ENCODE measurements at regions not wholly inside any gene's neighbourhood (a gene's known extent, or its start where the extent isn't known, plus 50 kb on each side); places are given as distances from the start of the nearest gene placed in this dataset.
A peak's percentile ranks its signal among the peaks of the same experiment; 100 is the strongest.

DNA sequence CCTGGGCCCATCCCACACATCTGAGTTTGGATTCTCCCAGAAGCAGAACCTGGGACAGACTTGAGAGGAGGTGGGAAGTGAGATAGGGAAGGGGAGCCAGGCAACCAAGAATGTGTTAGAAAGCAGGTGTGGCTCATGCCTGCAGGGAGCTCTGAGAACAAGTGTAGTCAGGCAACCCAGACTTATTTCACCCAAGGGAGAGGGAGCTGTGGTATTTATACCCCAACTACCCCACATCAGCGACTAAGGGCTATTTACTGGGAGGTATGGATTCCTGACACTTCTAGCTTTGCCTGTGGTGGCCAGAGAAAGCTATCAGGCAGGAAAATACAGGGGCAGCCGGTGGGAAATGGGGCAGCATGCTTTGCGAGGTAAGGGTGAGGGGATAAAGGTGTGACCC, 125.8 kb upstream of the MSX1 start:
- Mint-ChIP-seq H3K4me3 (no peak overlapping the region), H3K9me3 (peaks cover 2% of the 10 kb centered on the region), H3K27ac (no peak overlapping the region), H3K4me1 (no peaks in the 10 kb centered on the region), H3K36me3 (no peaks in the 10 kb centered on the region)
- DNase-seq (ENCODE audit: low spot score in 2 of 2) = no peak
- ATAC-seq = no peak

DNA sequence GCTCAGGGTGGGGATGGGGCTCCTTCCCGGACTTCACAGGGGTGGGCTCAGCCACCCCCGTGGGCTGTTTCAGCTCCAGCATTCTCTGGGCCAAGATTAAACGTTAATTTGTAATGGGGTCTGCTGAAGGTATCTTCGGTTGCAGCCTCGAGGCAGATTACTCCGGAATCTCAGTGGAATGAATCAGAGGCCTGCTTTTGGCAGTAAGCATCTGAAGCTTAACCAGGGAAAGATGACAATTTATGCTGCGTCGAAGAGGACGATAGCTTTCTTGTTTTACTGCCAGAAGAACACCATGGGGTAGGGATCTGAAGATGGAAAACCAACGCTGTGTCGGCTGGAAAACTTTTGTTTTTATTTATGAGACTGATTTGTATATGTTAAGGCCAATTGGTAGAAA, 129.2 kb upstream of the MSX1 start:
- no peak for ATAC-seq
- Mint-ChIP-seq H3K27ac (no peak overlapping the region), H3K36me3 (no peaks in the 10 kb centered on the region), H3K4me1 (no peaks in the 10 kb centered on the region), H3K9me3 (peaks cover 8% of the 10 kb centered on the region), H3K4me3 (no peak overlapping the region)
- DNase-seq (ENCODE audit: low spot score in 2 of 2) = no peak

GRCh38 chr4:4729206-4729605, 130.3 kb upstream of the MSX1 start:
- Mint-ChIP-seq H3K4me3 (no peak overlapping the region), H3K4me1 (no peaks in the 10 kb centered on the region), H3K36me3 (no peaks in the 10 kb centered on the region), H3K27ac (no peak overlapping the region), H3K9me3 (peaks cover 9% of the 10 kb centered on the region)
- DNase-seq (ENCODE audit: low spot score in 2 of 2) = no peak
- ATAC-seq = no peak

GRCh38 chr4:4727536-4727935, 131.9 kb upstream of the MSX1 start:
- no peaks in the 10 kb centered on the region for H3K36me3 Mint-ChIP-seq

GRCh38 chr4:4726051-4726450, 133.4 kb upstream of the MSX1 start:
- ATAC-seq (no peak), DNase-seq (ENCODE audit: low spot score in 2 of 2) (no peak)
- Mint-ChIP-seq H3K27ac (no peak overlapping the region), H3K4me3 (no peak overlapping the region), H3K4me1 (no peaks in the 10 kb centered on the region), H3K9me3 (peaks cover 9% of the 10 kb centered on the region), H3K36me3 (no peaks in the 10 kb centered on the region)

More at GRCh38 chr4:4727536-4727935, 131.9 kb upstream of the MSX1 start:
- no peak overlapping the region for H3K27ac Mint-ChIP-seq
- ATAC-seq (no peak), DNase-seq (ENCODE audit: low spot score in 2 of 2) (no peak)
- H3K4me1 Mint-ChIP-seq = no peaks in the 10 kb centered on the region
- H3K9me3 Mint-ChIP-seq = peaks cover 9% of the 10 kb centered on the region
- no peak overlapping the region for H3K4me3 Mint-ChIP-seq

- no peak overlapping the region for H3K4me3 Mint-ChIP-seq
- DNase-seq (ENCODE audit: low spot score in 2 of 2) (no peak), ATAC-seq (no peak)
- H3K36me3 Mint-ChIP-seq = no peaks in the 10 kb centered on the region
- no peak overlapping the region for H3K27ac Mint-ChIP-seq
- peaks cover 7% of the 10 kb centered on the region for H3K9me3 Mint-ChIP-seq
- H3K4me1 Mint-ChIP-seq = no peaks in the 10 kb centered on the region
These were observed 135.1 kb upstream of the MSX1 start for GRCh38 chr4:4724321-4724720.

GRCh38 chr4:4721636-4722035, 137.8 kb upstream of the MSX1 start:
- no peak overlapping the region for H3K4me3 Mint-ChIP-seq
- no peaks in the 10 kb centered on the region for H3K36me3 Mint-ChIP-seq
- peaks cover 6% of the 10 kb centered on the region for H3K9me3 Mint-ChIP-seq
- ATAC-seq (no peak), DNase-seq (ENCODE audit: low spot score in 2 of 2) (no peak)
- H3K27ac Mint-ChIP-seq = no peak overlapping the region
- no peaks in the 10 kb centered on the region for H3K4me1 Mint-ChIP-seq

DNA sequence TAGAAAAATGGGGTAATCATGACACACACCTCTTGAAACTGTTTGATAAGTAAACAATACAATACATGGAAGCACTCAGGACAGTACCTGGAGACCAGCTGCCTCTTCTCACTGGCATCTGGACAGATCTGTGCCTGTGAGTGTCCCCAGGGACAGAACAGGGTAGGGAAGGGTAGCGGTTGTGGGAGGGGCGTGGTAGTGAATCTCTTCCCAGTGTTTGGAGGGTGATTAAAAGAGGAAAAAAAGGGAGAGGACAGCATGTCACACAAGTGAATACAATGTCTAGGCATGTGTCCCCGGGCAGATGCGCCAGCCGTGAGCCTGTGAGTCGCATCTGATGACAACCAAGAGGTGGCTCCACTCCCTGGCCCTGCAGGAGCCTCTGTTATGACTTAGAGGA, 138.8 kb upstream of the MSX1 start:
- ATAC-seq (no peak), DNase-seq (ENCODE audit: low spot score in 2 of 2) (no peak)
- peak overlapping the region; percentile 12 for H3K27ac Mint-ChIP-seq
- no peak overlapping the region for H3K4me3 Mint-ChIP-seq
- H3K9me3 Mint-ChIP-seq = peaks cover 4% of the 10 kb centered on the region
- no peaks in the 10 kb centered on the region for H3K4me1 Mint-ChIP-seq
- no peaks in the 10 kb centered on the region for H3K36me3 Mint-ChIP-seq

DNA sequence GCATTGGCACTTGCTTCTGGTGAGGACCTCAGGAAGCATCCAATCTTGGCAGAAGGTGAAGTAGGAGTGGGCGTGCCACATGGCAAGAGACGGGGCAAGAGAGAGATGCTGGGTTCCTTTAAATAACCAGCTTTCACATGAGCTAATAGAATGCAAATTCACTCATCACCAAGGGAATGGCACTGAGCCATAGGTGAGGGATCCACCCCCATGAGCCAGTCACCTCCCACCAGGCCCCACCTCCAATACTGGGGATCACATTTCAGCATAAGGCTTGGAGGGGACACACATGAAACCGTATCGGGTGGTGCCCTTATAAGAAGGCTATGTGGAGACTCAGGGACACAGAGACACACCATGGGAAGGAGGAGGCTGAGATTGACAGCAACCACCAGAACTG, 140.0 kb upstream of the MSX1 start:
- H3K4me1 Mint-ChIP-seq = no peaks in the 10 kb centered on the region
- no peaks in the 10 kb centered on the region for H3K9me3 Mint-ChIP-seq
- no peak overlapping the region for H3K4me3 Mint-ChIP-seq
- H3K27ac Mint-ChIP-seq = no peak overlapping the region
- no peaks in the 10 kb centered on the region for H3K36me3 Mint-ChIP-seq
- ATAC-seq = no peak
- no peak for DNase-seq (ENCODE audit: low spot score in 2 of 2)

- H3K36me3 Mint-ChIP-seq = no peaks in the 10 kb centered on the region
- no peak overlapping the region for H3K27ac Mint-ChIP-seq
- H3K9me3 Mint-ChIP-seq = no peaks in the 10 kb centered on the region
- H3K4me3 Mint-ChIP-seq = no peak overlapping the region
- no peaks in the 10 kb centered on the region for H3K4me1 Mint-ChIP-seq
- ATAC-seq = no peak
- no peak for DNase-seq (ENCODE audit: low spot score in 2 of 2)
These were observed 141.8 kb upstream of the MSX1 start for GRCh38 chr4:4717692-4718091.

DNA sequence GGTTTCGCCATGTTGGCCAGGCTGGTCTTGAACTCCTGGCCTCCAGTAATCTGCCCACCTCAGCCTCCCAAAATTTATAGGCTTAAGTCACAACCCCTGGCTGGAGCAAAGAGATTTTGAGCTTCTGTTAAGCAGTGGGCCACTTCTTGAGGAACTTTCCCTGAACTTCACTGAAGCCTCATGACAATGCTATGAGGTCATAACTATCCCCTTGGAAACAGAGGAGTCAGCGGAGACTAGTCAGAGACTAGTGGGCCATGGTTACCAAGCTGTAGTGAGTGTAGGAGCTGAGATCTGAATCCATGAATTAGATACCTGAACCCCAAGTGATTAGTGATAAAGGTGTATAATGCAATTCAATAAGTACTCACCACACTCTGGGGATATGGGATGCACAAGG, 145.1 kb upstream of the MSX1 start:
- H3K4me3 Mint-ChIP-seq = no peak overlapping the region
- H3K9me3 Mint-ChIP-seq = no peaks in the 10 kb centered on the region
- H3K36me3 Mint-ChIP-seq = no peaks in the 10 kb centered on the region
- no peak overlapping the region for H3K27ac Mint-ChIP-seq
- no peak for DNase-seq (ENCODE audit: low spot score in 2 of 2)
- no peaks in the 10 kb centered on the region for H3K4me1 Mint-ChIP-seq
- ATAC-seq = no peak

DNA sequence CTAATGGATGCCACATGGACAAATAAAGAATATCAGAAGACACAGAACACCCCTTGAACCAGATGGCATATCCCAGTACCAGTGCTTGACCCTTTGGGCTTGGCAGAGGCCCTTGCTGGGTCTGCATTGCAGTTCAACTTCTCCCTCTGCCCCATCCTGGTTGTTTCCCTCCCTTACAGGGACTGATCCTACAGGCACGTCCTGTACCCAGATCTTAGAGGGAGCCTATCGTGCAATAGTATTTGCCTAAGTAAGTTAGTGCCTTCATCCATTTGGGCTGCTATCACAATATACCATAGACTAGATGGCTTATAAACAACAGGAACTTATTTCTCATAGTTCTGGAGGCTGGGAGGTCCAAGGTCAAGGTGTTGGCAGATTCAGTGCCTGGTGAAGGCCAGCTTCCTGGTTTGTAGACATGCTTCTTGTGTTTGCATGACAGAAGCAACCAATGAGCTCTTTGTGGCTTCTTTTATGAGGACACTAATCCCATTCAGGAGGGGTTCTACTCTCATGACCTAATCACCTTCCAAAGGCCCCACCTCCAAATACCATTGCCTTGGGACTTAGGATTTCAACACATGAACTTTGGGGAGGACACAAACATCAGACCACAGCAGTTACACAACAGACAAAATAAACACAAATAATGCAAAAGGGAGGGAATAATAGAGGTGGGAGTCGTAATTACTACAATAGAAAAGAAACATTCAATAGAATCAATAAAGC, 146.5 kb upstream of the MSX1 start:
- H3K36me3 Mint-ChIP-seq = no peaks in the 10 kb centered on the region
- no peaks in the 10 kb centered on the region for H3K9me3 Mint-ChIP-seq
- H3K27ac Mint-ChIP-seq = no peak overlapping the region
- no peaks in the 10 kb centered on the region for H3K4me1 Mint-ChIP-seq
- H3K4me3 Mint-ChIP-seq = no peak overlapping the region
- ATAC-seq = no peak
- DNase-seq (ENCODE audit: low spot score in 2 of 2) = no peak

GRCh38 chr4:4711902-4712301, 147.6 kb upstream of the MSX1 start:
- no peak for DNase-seq (ENCODE audit: low spot score in 2 of 2)
- Mint-ChIP-seq H3K4me3 (no peak overlapping the region), H3K9me3 (no peaks in the 10 kb centered on the region), H3K36me3 (no peaks in the 10 kb centered on the region), H3K4me1 (no peaks in the 10 kb centered on the region), H3K27ac (no peak overlapping the region)
- ATAC-seq = no peak

DNA sequence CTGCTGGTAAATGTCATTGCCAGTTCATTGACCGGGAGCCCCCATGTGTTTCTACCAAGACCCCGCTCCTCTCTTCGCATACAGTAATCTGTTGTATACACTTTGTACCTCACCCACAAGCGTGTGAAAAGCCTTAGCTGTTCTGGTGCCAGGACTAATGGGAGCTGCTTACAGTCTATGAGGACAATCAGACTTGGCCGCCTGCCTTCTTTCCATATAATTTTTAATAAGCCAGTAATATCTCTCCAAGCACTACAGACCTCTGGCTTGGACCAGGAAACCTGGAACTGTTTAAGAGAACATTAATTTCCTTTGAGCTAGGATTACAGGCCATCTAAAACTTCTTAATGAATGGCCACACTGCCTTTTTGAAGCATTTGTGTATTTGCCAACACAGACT, 149.7 kb upstream of the MSX1 start:
- DNase-seq (ENCODE audit: low spot score in 2 of 2) (no peak), ATAC-seq (no peak)
- H3K9me3 Mint-ChIP-seq = no peaks in the 10 kb centered on the region
- no peaks in the 10 kb centered on the region for H3K36me3 Mint-ChIP-seq
- no peaks in the 10 kb centered on the region for H3K4me1 Mint-ChIP-seq
- H3K27ac Mint-ChIP-seq = no peak overlapping the region
- H3K4me3 Mint-ChIP-seq = no peak overlapping the region

DNA sequence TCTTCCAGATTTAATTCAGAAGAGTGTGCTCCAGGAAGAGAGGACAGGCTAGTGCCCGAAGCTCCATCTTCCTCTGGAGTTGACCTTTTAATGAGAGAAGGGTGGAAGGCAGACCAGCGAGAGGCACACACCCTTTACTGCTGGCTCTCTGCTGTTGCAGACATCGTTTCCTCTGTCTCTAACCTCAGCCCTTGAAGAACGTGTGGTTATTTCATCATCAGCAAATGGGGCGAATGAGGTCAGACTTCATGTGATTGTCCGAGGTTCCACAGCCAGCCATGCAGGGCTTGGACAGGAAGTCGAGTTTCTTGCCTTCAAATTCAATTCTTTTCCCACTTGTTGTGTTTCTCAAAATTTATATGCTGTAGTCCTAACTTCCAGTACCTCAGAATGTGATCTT, 155.2 kb upstream of the MSX1 start:
- ATAC-seq (no peak), DNase-seq (ENCODE audit: low spot score in 2 of 2) (no peak)
- H3K27ac Mint-ChIP-seq = no peak overlapping the region
- H3K4me1 Mint-ChIP-seq = no peaks in the 10 kb centered on the region
- no peak overlapping the region for H3K4me3 Mint-ChIP-seq
- no peaks in the 10 kb centered on the region for H3K36me3 Mint-ChIP-seq
- no peaks in the 10 kb centered on the region for H3K9me3 Mint-ChIP-seq

DNA sequence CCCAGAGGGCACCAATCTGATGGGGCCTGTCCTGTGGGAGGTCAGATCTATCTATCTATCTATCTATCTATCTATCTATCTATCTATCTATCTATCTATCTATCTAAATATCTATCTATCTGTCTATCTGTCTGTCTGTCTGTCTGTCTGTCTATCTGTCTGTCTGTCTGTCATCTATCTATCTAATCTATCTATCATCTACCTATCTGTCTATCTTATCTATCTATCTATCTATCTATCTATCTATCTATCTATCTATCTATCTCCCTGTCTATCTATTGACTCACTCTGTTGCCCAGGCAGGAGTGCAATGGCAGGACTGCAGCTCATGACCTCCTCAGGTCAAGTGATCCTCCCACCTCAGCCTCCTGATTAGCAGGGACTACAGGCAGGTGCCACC, 155.7 kb upstream of the STX18 start:
- ATAC-seq (no peak), DNase-seq (ENCODE audit: low spot score in 2 of 2) (no peak)
- Mint-ChIP-seq H3K27ac (no peak overlapping the region), H3K9me3 (no peaks in the 10 kb centered on the region), H3K4me1 (no peaks in the 10 kb centered on the region), H3K36me3 (no peaks in the 10 kb centered on the region), H3K4me3 (no peak overlapping the region)

DNA sequence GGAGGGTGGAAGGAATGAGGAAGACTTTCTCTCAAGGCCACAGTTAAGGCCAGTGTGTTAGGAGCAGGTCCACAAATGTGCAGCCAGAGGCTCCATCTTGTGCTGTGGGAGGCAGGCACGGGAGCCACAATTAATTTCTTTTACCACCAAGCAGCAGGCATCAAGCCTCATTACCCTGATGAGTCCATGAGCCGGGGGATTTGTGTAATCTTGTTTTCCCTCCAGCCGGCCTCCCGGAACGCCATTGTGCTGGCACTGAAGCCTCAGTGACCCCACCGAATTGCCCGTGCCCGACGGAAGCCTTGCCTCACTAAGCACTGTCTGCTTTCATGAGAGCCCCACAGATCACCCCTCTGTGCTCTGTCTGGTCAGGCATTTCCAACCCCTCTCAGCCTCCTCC, 154.7 kb upstream of the STX18 start:
- Mint-ChIP-seq H3K36me3 (no peaks in the 10 kb centered on the region), H3K27ac (no peak overlapping the region), H3K9me3 (no peaks in the 10 kb centered on the region), H3K4me1 (no peaks in the 10 kb centered on the region), H3K4me3 (no peak overlapping the region)
- DNase-seq (ENCODE audit: low spot score in 2 of 2) (no peak), ATAC-seq (no peak)
